NCI-H748 (cell line): ENCODE measurements at regions not wholly inside any gene's neighbourhood (a gene's known extent, or its start where the extent isn't known, plus 50 kb on each side); places are given as distances from the start of the nearest gene placed in this dataset.

ENCODE experiments used
- DNase-seq: peaks from one replicate; lab custom pipeline; 2025; ENCODE audit not compliant: unreplicated experiment; lab: John Stamatoyannopoulos, UW

GRCh38 chr2:123913143-123913735 lies 111.8 kb upstream of the CNTNAP5 start:
- DNase-seq = no peak

GRCh38 chr2:123915380-123915779 lies 109.7 kb upstream of the CNTNAP5 start:
- DNase-seq = no peak

GRCh38 chr2:123916051-123916450 lies 109.0 kb upstream of the CNTNAP5 start:
- no peak for DNase-seq

- no peak for DNase-seq
Measured at GRCh38 chr2:123916531-123916930, 108.6 kb upstream of the CNTNAP5 start.

DNA sequence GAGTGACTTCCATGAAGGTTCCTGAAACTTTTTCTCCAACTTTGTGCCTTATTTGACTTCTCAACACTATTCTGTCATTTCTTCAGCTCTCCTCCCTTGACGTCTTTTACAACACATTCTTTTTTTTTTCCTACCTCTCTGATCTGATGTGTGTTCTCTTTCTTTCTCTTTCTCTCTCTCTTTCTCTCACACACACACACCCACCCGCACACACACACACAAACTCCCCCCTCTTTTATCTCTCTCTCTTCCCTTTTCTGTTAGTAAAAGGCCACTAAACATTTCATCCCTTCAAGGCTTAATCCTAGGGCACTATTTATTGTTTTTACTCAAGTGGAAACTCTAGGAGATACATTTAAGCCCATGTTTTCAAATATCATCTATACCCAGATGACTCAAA lies 107.8 kb upstream of the CNTNAP5 start:
- DNase-seq = no peak

GRCh38 chr2:123928358-123928757 lies 96.7 kb upstream of the CNTNAP5 start:
- no peak for DNase-seq

- DNase-seq = no peak
Measured at GRCh38 chr2:123935405-123935804, 89.7 kb upstream of the CNTNAP5 start.

DNA sequence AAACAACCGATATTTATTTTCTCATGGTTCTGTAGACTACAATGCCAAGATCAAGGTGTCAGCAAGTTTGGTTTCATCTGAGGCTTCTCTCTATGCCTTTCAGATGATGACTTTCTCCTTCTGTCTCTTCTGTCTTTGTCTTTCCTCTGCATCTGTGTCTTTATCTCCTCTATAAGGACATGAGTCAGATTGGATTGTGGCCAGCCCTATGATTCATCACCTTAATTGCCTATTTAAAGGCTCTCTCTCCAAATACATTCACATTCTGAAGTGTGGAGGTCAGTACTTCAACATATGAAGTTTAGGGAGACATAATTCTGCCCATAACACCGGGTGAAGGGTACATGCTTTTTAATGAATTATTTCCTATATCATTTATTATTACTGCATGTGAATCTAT lies 71.2 kb upstream of the CNTNAP5 start:
- DNase-seq = peak; percentile 30

DNA sequence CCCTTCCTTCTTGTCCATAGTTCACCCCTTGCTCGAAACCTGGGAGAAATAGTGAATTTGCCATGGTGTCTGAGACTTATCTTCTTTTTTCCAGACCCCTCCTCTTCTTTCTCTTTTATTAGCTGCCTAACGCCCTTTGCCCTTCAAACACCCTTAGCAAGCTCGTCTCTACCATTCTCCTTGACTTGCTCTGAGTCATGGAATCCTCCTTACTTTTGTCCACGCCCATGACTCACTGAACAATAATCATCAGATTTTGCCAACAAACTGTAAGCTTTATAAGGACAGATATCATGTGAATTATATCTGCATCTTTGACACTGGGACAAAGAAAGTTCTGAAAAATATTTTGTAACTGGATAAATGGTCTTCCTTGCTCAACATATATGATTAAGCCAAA lies 67.1 kb upstream of the CNTNAP5 start:
- DNase-seq = no peak

GRCh38 chr2:123961576-123961975 lies 63.5 kb upstream of the CNTNAP5 start:
- no peak for DNase-seq

- no peak for DNase-seq
Measured at GRCh38 chr2:123971564-123972318, 53.3 kb upstream of the CNTNAP5 start.
